Kidney epithelial cell (primary cell): ENCODE measurements at regions not wholly inside any gene's neighbourhood (a gene's known extent, or its start where the extent isn't known, plus 50 kb on each side); places are given as distances from the start of the nearest gene placed in this dataset.

ENCODE experiments used
- DNase-seq: peaks from one replicate; pipeline ENCODE4 v3.0.0-alpha.2; 2010; ENCODE audit warnings: low read depth
- H3K27me3 ChIP-seq: 2 replicates; pipeline ENCODE4 v1.6.0; 2011; ENCODE audit warnings: low read length; ENCODE audit not compliant: control insufficient read depth, insufficient read depth
- H3K36me3 ChIP-seq: 2 replicates; pipeline ENCODE4 v1.5.1; 2011; ENCODE audit warnings: low read length; ENCODE audit not compliant: control insufficient read depth, insufficient read depth
- H3K4me3 ChIP-seq: 2 replicates; pipeline ENCODE4 v1.5.1; 2011; ENCODE audit warnings: low read depth, mild to moderate bottlenecking, control low read depth, low read length
- TF ChIP-seq, protein P1 (sequence below): IDR thresholded peaks from 2 replicates; pipeline ENCODE4 v1.5.1; 2011; ENCODE audit warnings: mild to moderate bottlenecking, moderate library complexity, low read length, control low read depth, inconsistent platforms; ENCODE audit not compliant: insufficient read depth, poor library complexity, severe bottlenecking

- TF ChIP-seq, protein P1, sequence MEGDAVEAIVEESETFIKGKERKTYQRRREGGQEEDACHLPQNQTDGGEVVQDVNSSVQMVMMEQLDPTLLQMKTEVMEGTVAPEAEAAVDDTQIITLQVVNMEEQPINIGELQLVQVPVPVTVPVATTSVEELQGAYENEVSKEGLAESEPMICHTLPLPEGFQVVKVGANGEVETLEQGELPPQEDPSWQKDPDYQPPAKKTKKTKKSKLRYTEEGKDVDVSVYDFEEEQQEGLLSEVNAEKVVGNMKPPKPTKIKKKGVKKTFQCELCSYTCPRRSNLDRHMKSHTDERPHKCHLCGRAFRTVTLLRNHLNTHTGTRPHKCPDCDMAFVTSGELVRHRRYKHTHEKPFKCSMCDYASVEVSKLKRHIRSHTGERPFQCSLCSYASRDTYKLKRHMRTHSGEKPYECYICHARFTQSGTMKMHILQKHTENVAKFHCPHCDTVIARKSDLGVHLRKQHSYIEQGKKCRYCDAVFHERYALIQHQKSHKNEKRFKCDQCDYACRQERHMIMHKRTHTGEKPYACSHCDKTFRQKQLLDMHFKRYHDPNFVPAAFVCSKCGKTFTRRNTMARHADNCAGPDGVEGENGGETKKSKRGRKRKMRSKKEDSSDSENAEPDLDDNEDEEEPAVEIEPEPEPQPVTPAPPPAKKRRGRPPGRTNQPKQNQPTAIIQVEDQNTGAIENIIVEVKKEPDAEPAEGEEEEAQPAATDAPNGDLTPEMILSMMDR: no peak
- peaks cover 3% of the 10 kb centered on the region for H3K27me3 ChIP-seq
- no peak overlapping the region for H3K4me3 ChIP-seq
- no peak for DNase-seq
- H3K36me3 ChIP-seq: no peaks in the 10 kb centered on the region
These were observed 157.0 kb upstream of the NECTIN1 start for GRCh38 chr11:119885861-119886567.

- TF ChIP-seq, protein P1: no peak
- no peaks in the 10 kb centered on the region for H3K27me3 ChIP-seq
- DNase-seq: no peak
- H3K36me3 ChIP-seq: no peaks in the 10 kb centered on the region
- H3K4me3 ChIP-seq: no peak overlapping the region
These were observed 156.1 kb upstream of the NECTIN1 start for GRCh38 chr11:119885067-119885466.

GRCh38 chr11:119882316-119882715 lies 153.3 kb upstream of the NECTIN1 start:
- DNase-seq: no peak
- Histone ChIP-seq H3K4me3 (no peak overlapping the region), H3K27me3 (no peaks in the 10 kb centered on the region), H3K36me3 (no peaks in the 10 kb centered on the region)
- TF ChIP-seq, protein P1: no peak

DNA sequence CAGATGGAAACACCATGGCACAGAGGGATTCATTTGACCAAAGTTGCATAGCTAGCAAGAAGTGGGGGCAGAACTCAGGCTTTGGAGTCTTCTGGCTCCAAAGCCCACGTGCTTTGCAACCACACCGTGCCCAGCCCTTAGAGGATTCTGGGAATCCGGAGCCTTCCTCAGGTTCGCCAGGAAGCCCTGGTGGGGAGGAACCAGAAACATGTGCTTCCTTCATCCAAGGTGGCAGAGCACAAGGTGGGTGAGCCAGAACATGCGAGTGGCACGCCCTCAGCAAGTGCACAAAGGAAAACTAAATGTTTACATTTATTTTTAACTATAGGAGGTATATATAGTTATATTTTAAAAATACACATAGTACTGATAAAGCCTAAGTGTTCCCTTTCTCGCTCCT lies 151.9 kb upstream of the NECTIN1 start:
- TF ChIP-seq, protein P1: no peak
- no peak for DNase-seq
- H3K27me3 ChIP-seq: no peaks in the 10 kb centered on the region

GRCh38 chr11:119880143-119880542 lies 151.1 kb upstream of the NECTIN1 start:
- TF ChIP-seq, protein P1: no peak

More for the DNA sequence above, 151.9 kb upstream of the NECTIN1 start:
- Histone ChIP-seq H3K36me3 (no peaks in the 10 kb centered on the region), H3K4me3 (no peak overlapping the region)

DNA sequence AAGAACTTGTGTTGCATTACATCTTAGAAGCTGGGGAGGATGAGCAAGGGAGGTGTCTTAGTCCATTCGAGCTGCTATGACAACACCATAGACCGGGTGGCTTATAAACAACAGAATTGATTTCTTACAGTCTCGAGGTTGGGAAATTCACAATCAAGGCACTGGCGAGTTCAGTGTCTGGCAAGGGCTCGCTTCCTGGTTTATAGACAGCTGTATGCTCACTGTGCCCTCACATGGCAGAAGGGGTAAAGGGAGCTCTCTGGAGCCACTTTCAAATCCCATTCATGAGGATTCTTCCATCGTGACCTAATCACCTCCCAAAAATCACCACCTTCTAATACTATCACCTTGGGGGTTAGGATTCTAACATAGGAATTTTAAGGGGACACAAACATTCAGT lies 150.0 kb upstream of the NECTIN1 start:
- TF ChIP-seq, protein P1: no peak
- DNase-seq: no peak
- no peaks in the 10 kb centered on the region for H3K27me3 ChIP-seq
- no peak overlapping the region for H3K4me3 ChIP-seq
- no peaks in the 10 kb centered on the region for H3K36me3 ChIP-seq

More at GRCh38 chr11:119880143-119880542, 151.1 kb upstream of the NECTIN1 start:
- H3K4me3 ChIP-seq: no peak overlapping the region
- DNase-seq: no peak
- H3K36me3 ChIP-seq: no peaks in the 10 kb centered on the region
- no peaks in the 10 kb centered on the region for H3K27me3 ChIP-seq
